Thymus (tissue), 11 donors: ENCODE measurements at regions not wholly inside any gene's neighbourhood (a gene's known extent, or its start where the extent isn't known, plus 50 kb on each side); places are given as distances from the start of the nearest gene placed in this dataset.

Experiments used
- DNase-seq, 9 donors: peaks; one replicate each; pipeline ENCODE4 v3.0.0-alpha.2; 2013; ENCODE audit warnings: low spot score in 9 of 9, low read depth in 6 of 9, missing footprints in 1 of 9
- H3K27ac ChIP-seq, 2 donors: one replicate each; pipeline ENCODE4 v1.5.1; 2013; ENCODE audit warnings: control low read depth in 1 of 2, low read depth in 1 of 2, low read length in 1 of 2, mild to moderate bottlenecking in 1 of 2, moderate library complexity in 1 of 2
- H3K27me3 ChIP-seq, 2 donors: one replicate each; pipeline ENCODE4 v1.5.1; 2013; ENCODE audit warnings: low read length in 1 of 2; ENCODE audit not compliant: control insufficient read depth in 2 of 2, insufficient read depth in 1 of 2
- H3K36me3 ChIP-seq, 2 donors: one replicate each; pipeline ENCODE4 v1.5.1; 2013; ENCODE audit warnings: low read length in 1 of 2, mild to moderate bottlenecking in 1 of 2, moderate library complexity in 1 of 2; ENCODE audit not compliant: control insufficient read depth in 2 of 2, insufficient read depth in 2 of 2
- H3K4me1 ChIP-seq, 2 donors: one replicate each; pipeline ENCODE4 v1.5.1; 2013; ENCODE audit warnings: low read length in 2 of 2; ENCODE audit not compliant: control insufficient read depth in 2 of 2, insufficient read depth in 2 of 2
- H3K4me3 ChIP-seq, 2 donors: one replicate each; pipeline ENCODE4 v1.5.1; 2013; ENCODE audit warnings: low read length in 2 of 2, control low read depth in 1 of 2, mild to moderate bottlenecking in 1 of 2
- H3K9me3 ChIP-seq, 2 donors: one replicate each; pipeline ENCODE4 v1.5.1; 2013; ENCODE audit warnings: low read length in 1 of 2, mild to moderate bottlenecking in 1 of 2; ENCODE audit not compliant: control insufficient read depth in 2 of 2, insufficient read depth in 1 of 2
- WGBS: extraction: QIAGEN DNeasy Blood & Tissue Kit; methylation state at CpG from one replicate; pipeline ENCODE4 v1.1.7; 2013; 5-methylcytosine and 5-hydroxymethylcytosine counted together
- donor health status: healthy.

- Histone ChIP-seq H3K27me3 (no peaks in the 10 kb centered on the region), H3K27ac (no peak overlapping the region), H3K36me3 (no peaks in the 10 kb centered on the region), H3K9me3 (no peaks in the 10 kb centered on the region), H3K4me3 (no peak overlapping the region), H3K4me1 (peaks cover under 1 to 1% of the 10 kb centered on the region in 2 donors)
- WGBS: 96% methylated on average over 4 of the region's 4 CpGs
- no peak for DNase-seq
Observed at GRCh38 chr4:123739806-123740205, 343.2 kb downstream of the SPRY1 start.

- 77% methylated on average over 3 of the region's 3 CpGs for WGBS
- H3K9me3 ChIP-seq: no peaks in the 10 kb centered on the region
Observed at GRCh38 chr4:123740236-123740635, 343.6 kb downstream of the SPRY1 start.

GRCh38 chr4:123741906-123742305 lies 345.3 kb downstream of the SPRY1 start:
- Histone ChIP-seq H3K27me3 (no peaks in the 10 kb centered on the region), H3K36me3 (no peaks in the 10 kb centered on the region), H3K4me1 (peaks cover 3 to 5% of the 10 kb centered on the region in 2 donors), H3K9me3 (no peaks in the 10 kb centered on the region), H3K4me3 (no peak overlapping the region), H3K27ac (no peak overlapping the region)
- DNase-seq: no peak
- 22% methylated on average over 2 of the region's 2 CpGs for whole genome bisulfite sequencing

More at GRCh38 chr4:123740236-123740635, 343.6 kb downstream of the SPRY1 start:
- H3K27ac ChIP-seq: no peak overlapping the region
- H3K27me3 ChIP-seq: no peaks in the 10 kb centered on the region
- peaks cover 3 to 5% of the 10 kb centered on the region in 2 donors for H3K4me1 ChIP-seq
- no peaks in the 10 kb centered on the region for H3K36me3 ChIP-seq
- no peak for DNase-seq
- H3K4me3 ChIP-seq: no peak overlapping the region

GRCh38 chr4:123743848-123744247 lies 347.3 kb downstream of the SPRY1 start:
- Histone ChIP-seq H3K4me3 (no peak overlapping the region), H3K9me3 (no peaks in the 10 kb centered on the region), H3K4me1 (peaks cover 3 to 5% of the 10 kb centered on the region in 2 donors), H3K27ac (no peak overlapping the region), H3K27me3 (no peaks in the 10 kb centered on the region), H3K36me3 (no peaks in the 10 kb centered on the region)
- DNase-seq: no peak

- Histone ChIP-seq H3K4me1 (peaks cover 3 to 5% of the 10 kb centered on the region in 2 donors), H3K9me3 (no peaks in the 10 kb centered on the region), H3K36me3 (no peaks in the 10 kb centered on the region), H3K4me3 (no peak overlapping the region), H3K27ac (no peak overlapping the region), H3K27me3 (no peaks in the 10 kb centered on the region)
- no peak for DNase-seq
- WGBS: 25% methylated on average over 8 of the region's 8 CpGs
Observed at GRCh38 chr4:123744664-123745290, 348.2 kb downstream of the SPRY1 start.

- Histone ChIP-seq H3K9me3 (no peaks in the 10 kb centered on the region), H3K27me3 (no peaks in the 10 kb centered on the region), H3K4me1 (peaks cover 3 to 5% of the 10 kb centered on the region in 2 donors), H3K4me3 (no peak overlapping the region), H3K27ac (no peak overlapping the region), H3K36me3 (no peaks in the 10 kb centered on the region)
- no peak for DNase-seq
- 59% methylated on average over 7 of the region's 7 CpGs for WGBS
Observed at GRCh38 chr4:123747016-123747415, 350.4 kb downstream of the SPRY1 start.

GRCh38 chr4:123748806-123749205 lies 352.2 kb downstream of the SPRY1 start:
- Histone ChIP-seq H3K27ac (no peak overlapping the region), H3K36me3 (no peaks in the 10 kb centered on the region), H3K27me3 (no peaks in the 10 kb centered on the region), H3K9me3 (no peaks in the 10 kb centered on the region), H3K4me1 (peaks cover 3 to 5% of the 10 kb centered on the region in 2 donors), H3K4me3 (no peak overlapping the region)
- no peak for DNase-seq
- 56% methylated on average over 3 of the region's 3 CpGs for WGBS

- Histone ChIP-seq H3K4me1 (peaks cover 3 to 5% of the 10 kb centered on the region in 2 donors), H3K9me3 (no peaks in the 10 kb centered on the region), H3K27ac (no peak overlapping the region), H3K36me3 (no peaks in the 10 kb centered on the region), H3K27me3 (no peaks in the 10 kb centered on the region), H3K4me3 (no peak overlapping the region)
- no peak for DNase-seq
- WGBS: 83% methylated on average over 7 of the region's 7 CpGs
Observed at GRCh38 chr4:123749383-123749782, 352.8 kb downstream of the SPRY1 start.

GRCh38 chr4:123750044-123750443 lies 353.4 kb downstream of the SPRY1 start:
- Histone ChIP-seq H3K4me3 (no peak overlapping the region), H3K27me3 (no peaks in the 10 kb centered on the region), H3K36me3 (no peaks in the 10 kb centered on the region), H3K9me3 (no peaks in the 10 kb centered on the region), H3K27ac (no peak overlapping the region), H3K4me1 (peaks cover under 1% of the 10 kb centered on the region in 2 donors)
- DNase-seq: no peak
- WGBS: 95% methylated on average over 3 of the region's 3 CpGs
